ENCODE measurements at regions not wholly inside any gene's neighbourhood (a gene's known extent, or its start where the extent isn't known, plus 50 kb on each side); places are given as distances from the start of the nearest gene placed in this dataset.

DNA sequence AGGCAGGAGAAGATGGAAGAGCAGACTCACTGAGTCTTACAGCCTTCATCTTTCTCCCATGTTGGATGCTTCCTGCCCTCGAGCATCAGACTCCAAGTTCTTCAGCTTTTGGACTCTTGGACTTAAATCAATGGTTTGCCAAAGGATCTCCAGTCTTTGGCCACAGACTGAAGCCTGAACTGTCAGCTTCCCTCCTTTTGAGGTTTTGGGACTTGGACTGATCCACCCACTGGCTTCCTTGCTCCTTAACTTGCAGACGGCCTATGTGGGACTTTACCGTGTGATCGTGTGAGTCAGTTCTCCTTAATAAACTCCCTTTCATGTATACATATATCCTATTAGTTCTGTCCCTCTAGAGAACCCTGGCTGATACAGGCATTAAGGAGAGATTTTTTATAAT lies 62.4 kb upstream of the TNIK start:
- TF ChIP-seq, protein P1, sequence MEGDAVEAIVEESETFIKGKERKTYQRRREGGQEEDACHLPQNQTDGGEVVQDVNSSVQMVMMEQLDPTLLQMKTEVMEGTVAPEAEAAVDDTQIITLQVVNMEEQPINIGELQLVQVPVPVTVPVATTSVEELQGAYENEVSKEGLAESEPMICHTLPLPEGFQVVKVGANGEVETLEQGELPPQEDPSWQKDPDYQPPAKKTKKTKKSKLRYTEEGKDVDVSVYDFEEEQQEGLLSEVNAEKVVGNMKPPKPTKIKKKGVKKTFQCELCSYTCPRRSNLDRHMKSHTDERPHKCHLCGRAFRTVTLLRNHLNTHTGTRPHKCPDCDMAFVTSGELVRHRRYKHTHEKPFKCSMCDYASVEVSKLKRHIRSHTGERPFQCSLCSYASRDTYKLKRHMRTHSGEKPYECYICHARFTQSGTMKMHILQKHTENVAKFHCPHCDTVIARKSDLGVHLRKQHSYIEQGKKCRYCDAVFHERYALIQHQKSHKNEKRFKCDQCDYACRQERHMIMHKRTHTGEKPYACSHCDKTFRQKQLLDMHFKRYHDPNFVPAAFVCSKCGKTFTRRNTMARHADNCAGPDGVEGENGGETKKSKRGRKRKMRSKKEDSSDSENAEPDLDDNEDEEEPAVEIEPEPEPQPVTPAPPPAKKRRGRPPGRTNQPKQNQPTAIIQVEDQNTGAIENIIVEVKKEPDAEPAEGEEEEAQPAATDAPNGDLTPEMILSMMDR (IDR thresholded peaks at IDR 0.05), result no peak
- TF ChIP-seq POLR2A (IDR thresholded peaks at IDR 0.05), result no peak
